Spleen (tissue), 7 donors: ENCODE measurements at regions not wholly inside any gene's neighbourhood (a gene's known extent, or its start where the extent isn't known, plus 50 kb on each side); places are given as distances from the start of the nearest gene placed in this dataset.

ENCODE experiments used
- CTCF ChIP-seq, 11 experiments: fragments of 200-600 bp in 7 of 11; fragments of 450-650 bp in 4 of 11; sonication (generic) in 4 of 11; IDR thresholded peaks in 8 of 11; conservative IDR thresholded peaks in 3 of 11; 1 replicate in 7 of 11; 2 replicates in 4 of 11; pipeline versions ENCODE4 v1.4.0 to v1.8.0; 2016 to 2021; ENCODE audit warnings: antibody characterized with exemption in 11 of 11, inconsistent platforms in 4 of 11, mild to moderate bottlenecking in 1 of 11
- POLR2A ChIP-seq, 3 donors: fragments of 450-650 bp; IDR thresholded peaks; one replicate each; pipeline ENCODE4 v1.5.1; 2017; ENCODE audit warnings: antibody characterized with exemption in 3 of 3, mild to moderate bottlenecking in 1 of 3
- POLR2AphosphoS5 ChIP-seq, 3 donors: sonication (generic); formaldehyde crosslinking; IDR thresholded peaks; one replicate each; pipeline ENCODE4 v1.5.1; 2017; ENCODE audit warnings: antibody characterized with exemption in 3 of 3
- donor health status: DM: no; HTN: no; CAD: no; lungs with moderate emphysema.
- donor health status: DM: no; HTN: no; CAD: no.
- donor health status: DM: no; HTN: no; CAD: no.

- TF ChIP-seq CTCF (IDR thresholded peaks at IDR 0.05 in 8 of 11, conservative IDR thresholded peaks at IDR 0.05 in 3 of 11) (no peak), POLR2A (IDR thresholded peaks at IDR 0.05) (no peak), POLR2AphosphoS5 (IDR thresholded peaks at IDR 0.05) (no peak)
These were observed 381.1 kb downstream of the RASEF start for GRCh38 chr9:82681809-82682208.
